ENCODE measurements at regions not wholly inside any gene's neighbourhood (a gene's known extent, or its start where the extent isn't known, plus 50 kb on each side); places are given as distances from the start of the nearest gene placed in this dataset.
A peak's percentile ranks its signal among the peaks of the same experiment; 100 is the strongest.

DNA sequence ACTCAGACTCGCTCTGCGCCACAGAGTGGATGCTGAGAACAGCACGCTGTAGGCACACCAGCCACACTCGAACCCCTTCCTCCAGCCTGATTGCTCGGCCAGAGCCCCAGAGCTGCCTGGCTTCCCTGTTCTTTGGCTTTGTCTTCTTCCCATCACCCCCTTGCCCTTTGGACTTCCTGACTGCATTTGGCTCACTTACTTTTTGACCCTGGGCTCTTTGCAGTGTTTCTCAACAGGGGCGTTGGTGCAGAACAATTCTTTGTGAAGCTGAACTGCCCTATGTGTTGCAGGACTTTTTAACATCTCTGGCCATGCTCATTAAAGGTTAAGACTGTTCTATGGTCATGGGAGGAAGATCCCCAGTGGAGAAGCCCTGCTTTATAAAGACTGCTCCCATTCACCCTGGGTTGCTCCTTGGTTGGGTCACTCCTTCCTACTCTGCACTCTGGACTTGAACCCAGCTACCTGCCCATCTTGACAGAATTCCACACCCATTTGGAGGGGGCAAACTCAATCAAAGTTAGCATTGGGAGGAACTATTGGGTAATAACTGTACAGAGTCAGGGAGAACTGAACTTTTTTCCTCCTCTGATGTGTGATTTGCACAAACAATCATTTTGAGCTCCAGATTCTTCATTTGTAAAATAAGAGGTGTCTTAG, 127.7 kb upstream of the PLEKHG7 start:
- DNase-seq, result no peak

- DNase-seq, result peak; percentile 45
Observed at GRCh38 chr12:92574051-92574783, 128.6 kb upstream of the PLEKHG7 start.

- DNase-seq, result no peak
Observed at GRCh38 chr12:92573104-92573503, 129.7 kb upstream of the PLEKHG7 start.

DNA sequence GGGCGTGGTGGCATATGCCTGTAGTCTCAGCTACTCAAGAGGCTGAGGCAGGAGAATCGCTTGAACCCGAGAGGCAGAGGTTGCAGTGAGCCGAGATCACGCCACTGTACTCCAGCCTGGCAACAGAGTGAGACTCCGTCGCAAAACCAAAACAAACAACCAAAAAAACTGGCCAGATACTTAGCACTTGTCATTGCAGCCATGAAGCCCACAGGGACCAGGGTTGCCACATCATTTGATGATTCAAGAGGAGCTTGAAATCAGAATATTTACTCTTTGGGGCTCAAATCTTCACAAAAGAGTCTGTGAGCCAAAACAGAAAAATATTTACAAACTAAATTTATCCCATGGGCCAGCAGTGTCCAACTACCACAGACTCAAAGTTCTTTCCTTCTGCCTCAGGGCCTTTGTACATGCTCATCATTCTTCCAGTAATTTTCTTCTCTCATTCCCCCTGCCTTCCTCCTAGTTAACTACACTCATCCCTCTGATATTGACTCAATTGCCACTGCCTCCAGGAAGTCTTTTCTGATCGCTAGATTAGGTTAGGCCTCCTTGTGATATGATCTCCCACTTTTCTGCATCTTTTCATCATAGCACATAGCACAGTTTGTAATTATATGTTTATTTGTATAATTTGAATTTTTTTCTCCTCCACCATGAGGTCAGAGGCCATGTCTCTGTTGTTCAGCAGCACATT, 130.8 kb upstream of the PLEKHG7 start:
- DNase-seq, result no peak

GRCh38 chr12:92571169-92571568, 131.6 kb upstream of the PLEKHG7 start:
- no peak for DNase-seq

DNA sequence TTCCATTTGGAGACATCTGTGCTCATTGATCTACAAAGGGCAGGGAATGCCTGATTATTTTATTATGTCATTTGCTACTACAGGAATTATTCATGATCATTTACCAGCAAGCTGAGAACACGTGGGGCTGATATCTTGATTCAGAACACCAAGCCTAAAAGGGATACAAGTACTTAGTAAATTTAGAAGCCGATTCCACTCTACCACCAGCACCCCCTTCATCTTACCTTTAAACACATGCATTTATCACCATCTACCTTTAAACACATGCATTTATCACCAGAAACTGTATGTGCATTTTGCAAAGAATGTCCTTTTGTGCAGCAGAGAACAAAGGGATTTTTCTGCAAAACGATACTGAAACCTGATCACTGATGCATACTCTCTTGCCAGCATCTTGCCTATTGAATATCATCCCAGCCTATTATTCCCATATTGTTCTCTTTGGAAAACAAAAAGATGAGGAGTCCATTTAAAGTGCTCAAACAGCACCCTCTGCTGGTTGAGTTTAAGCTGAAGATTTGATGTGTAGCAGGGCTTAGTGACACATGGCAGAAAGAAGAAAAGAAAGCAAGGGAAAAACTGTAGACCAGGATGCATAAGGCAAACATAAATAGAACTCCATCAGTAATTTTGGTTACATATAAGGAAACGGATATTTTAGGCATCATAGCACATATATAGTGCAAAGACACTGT, 132.6 kb upstream of the PLEKHG7 start:
- peak; percentile 81 for DNase-seq

DNA sequence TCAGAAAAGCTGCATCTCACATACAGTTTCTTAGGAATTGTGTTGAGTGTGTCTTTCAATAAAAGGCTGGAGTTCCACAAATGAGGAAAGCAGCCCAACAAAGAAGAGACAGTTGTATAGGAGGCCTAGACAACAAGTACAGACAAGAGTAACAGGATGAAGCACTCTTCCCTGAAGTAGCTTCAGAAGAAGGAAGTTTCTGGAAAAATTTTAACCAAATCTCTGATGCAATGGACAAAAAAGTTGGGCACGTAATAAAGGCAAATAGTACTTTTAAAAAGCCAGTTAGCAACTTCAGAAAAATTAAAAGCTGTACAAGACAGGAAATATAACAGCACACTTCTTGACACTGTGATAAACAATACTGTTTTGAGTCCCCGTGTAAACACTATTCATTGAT, 134.1 kb upstream of the PLEKHG7 start:
- no peak for DNase-seq

DNA sequence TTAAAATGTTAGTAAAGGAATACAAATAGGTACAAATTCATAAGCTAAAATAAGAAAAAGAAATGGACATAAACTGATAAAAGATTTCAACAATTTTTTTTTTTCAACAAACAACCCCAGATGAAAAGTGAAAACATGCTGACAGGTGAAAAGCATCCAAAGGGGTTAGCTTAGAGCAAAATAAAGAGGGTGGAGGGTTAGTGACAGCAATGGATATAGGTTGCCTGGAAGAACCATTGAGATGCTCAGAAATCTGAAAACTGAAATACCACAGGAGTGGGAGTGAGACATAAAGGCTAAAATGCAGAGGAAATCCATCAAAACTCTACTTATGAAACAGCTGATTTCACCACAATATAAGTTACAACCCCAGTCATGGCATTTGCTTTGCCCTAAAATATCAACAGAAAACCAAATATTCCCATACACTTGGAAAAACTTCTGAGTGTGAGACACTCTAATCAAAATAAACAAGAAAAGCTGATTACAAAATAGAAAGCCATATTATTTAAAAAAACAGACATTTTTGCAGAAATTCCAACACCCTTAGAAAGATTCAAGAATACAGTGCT, 136.3 kb upstream of the PLEKHG7 start:
- no peak for DNase-seq

DNA sequence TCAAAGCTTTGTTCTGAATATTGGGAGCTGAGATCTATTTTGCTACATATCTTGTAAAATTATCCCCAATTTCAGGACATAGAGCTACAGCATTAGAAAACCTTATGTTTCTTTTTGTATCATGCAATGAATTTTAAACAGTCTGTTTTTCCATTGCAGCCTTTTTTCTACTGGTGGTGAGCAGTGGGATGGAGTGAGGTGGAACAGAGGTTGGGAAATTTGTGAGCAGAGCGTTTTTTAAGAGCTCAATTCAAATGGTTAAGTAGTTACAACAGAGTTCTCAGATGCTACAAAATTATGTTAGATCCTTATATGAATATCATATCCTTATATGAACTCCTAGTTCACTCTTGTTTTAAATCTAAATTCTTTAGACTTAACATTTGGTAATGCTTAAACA, 139.0 kb upstream of the PLEKHG7 start:
- no peak for DNase-seq

DNA sequence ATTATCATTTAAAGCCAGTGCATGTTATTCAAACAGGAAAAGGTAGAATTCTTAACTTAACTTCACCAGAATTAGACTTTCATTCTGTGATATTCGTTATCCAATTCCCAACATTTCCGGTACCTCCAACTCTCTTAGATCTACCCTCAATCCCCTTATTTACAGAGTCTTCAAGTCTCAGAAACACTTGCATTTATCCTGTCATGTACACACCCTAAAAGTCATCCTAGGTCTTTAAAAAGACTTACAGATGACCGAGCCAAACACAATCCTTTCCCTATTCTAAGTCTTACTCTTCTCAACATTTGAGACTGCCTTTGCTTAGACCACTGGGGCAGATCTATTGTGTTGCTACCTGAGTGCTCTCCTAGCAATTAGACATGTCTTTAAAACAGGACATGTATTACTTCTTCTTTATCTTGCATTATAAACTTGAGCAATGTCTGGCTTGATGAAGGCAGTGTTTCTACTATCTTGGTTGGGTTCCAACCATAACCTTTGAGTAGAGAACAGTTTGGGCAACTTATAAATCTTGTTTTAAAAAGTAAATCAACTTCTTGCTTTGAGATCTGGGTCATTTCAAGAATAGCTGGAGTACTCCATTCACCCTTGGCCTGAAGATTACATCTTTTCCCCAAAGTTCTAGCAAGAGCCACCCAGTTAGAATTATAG, 140.6 kb upstream of the PLEKHG7 start:
- no peak for DNase-seq

GRCh38 chr12:92561543-92561899, 141.3 kb upstream of the PLEKHG7 start:
- peak; percentile 92 for DNase-seq

DNA sequence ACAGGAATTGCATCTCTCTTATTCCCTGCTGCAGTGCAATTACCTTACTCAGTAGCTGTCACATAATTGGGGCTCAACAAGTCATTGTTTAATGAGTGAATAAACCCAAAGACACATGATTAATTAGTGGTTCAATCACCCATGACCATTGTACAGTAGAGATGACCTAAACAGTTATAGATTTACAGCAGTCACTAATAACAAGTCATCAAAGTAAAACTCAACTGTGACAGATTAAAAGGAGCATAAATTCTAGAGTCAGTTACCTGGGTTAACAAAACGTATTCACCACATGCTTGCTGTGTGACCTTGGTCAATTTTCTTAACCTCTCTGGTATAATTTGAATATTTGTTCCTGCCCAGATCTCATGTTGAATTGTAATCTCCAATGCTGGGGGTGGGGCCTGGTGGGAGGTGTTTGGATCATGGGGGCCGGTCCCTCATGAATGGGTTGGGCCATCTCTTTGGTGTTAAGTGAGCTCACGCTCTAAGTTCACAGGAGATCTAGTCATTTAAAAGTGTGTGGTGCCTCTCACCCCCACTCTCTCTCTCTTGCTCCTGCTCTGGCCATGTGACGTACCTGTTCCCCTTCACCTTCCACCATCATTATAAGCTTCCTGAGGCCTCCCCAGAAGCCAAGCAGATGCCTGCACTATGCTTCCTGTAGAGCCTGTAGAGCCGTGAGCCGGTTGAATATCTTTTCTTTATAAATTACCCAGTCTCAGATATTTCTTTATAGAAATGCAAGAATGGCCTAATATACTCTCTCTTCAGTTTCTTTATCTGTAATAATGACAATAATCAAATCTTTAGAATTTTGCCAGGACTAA, 141.9 kb upstream of the PLEKHG7 start:
- DNase-seq, result no peak

GRCh38 chr12:92558806-92559205, 144.0 kb upstream of the PLEKHG7 start:
- no peak for DNase-seq

DNA sequence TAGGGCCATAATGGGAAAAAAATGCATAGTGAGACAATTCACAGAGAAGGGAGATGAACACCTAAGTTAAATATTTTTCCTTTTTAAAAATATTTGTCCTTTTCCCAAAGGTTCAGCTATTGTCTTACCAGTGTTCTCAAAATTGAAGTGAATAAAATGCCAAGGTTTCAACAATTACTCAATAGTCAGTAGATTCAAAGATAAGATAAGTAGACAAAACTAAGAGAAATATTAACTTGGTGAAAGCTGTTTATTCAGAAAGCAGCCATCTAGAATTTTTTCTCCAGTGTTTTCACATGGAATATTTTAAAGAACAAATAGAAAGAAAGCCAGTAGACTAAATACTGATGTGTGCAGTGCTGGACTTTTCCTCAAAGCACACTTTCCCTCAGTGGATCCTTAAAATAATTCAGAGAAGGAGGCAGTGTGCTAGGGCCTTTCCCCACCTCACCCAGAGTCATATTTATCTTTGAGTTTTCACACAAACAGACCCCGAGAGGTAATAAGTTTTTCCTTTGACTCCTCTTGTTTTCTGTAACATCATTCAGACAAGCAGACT, 144.5 kb upstream of the PLEKHG7 start:
- no peak for DNase-seq

DNA sequence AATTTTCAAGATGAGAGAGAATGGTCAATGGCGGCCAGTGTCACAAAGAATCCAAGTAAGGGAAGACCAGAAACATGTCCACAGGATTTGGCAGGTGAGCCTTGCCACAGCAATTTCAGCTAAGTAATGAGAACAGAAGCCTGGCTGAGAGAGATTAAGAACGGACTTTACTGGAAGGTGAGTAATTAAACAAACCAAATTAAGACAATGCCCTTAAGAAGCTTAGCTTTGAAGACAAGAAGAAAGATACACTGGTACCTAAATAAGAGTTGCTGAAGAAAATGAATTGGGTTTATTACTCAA, 145.4 kb upstream of the PLEKHG7 start:
- DNase-seq, result no peak

DNA sequence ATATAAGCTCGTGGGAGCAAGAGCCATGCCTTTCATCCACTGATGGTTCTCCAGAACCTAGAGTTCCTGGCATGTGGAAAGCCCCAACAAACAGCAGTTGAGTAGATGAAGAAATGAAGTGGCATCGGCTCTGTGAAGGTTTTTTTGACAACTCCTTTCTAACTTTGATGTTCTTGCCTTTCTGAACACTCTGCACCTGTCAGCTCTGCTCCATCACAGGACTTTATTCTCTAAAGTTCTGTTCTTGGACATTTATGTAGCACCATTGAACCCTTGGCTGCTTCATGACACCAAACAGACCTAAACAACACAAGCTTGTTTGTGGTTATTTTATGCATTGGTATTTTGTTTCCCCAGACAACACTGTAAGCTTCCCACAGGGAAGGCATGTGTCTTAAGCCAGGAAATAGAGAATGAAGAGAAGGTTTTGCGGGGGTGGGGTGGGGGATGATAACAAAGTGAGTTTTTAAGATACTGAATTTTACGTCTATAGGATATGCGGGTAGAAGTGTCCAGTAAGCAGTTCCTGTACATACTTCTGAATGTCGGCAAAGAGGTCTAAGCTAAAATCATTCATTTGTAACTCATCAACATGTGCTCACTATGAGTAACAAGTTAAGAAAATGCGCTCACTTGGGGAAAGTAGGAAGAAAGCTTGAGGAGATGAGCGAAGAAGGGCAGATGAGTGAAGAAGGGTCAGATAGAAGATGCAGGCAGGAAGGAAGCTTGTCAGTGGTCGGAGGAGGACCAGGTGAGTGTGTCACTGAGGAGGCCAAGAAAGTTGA, 146.0 kb upstream of the PLEKHG7 start:
- DNase-seq, result no peak

GRCh38 chr12:92556141-92556540, 146.6 kb upstream of the PLEKHG7 start:
- no peak for DNase-seq

DNA sequence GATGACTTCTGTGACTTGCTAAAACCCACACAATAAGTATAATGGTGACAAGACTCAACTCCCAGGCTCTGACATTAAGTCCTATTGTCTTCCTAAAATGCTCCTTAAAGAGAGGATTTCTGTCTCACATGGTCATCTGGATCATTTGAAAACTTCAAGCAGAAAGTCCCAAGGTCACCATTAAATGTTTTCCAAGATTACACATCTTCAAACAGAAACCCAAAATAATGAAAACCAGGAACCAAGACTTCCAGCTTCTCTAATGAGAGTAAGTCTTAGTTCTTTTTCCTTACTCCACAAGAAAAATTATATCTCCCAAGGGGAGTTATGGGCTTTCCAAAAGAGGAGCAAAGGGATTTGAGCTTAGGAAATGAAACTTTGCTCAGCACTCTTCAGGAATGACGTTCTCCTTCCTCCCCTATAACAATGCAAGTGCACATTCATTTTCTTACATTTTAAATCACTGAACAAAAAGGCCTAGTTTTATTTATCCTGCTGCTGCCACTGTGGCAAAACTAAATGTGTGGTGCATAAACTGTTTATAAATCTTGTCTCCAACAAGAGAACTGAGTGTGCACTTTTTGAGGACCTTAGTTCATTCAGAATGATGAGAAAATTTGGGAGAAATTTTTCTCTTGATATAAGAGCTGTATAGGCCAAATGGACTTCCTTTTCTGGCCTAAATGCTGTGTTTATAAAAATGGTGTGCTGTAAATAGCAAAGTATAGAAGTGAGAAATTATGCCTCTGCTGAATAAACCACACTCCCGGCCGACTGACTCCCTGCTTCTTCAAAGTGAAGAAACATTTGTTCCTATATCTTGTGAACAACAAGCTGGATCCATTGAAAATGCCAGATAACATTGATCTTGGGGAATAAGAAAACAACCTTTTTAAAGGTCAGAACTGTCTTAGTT, 148.4 kb upstream of the PLEKHG7 start:
- DNase-seq, result no peak

GRCh38 chr12:92553389-92553788, 149.4 kb upstream of the PLEKHG7 start:
- DNase-seq, result no peak

All from NCI-H1092 treated with DMSO at 0.1 percent for 48 hours (cell line).